H9 (cell line): ENCODE measurements at regions not wholly inside any gene's neighbourhood (a gene's known extent, or its start where the extent isn't known, plus 50 kb on each side); places are given as distances from the start of the nearest gene placed in this dataset.

Source experiments
- DNase-seq: peaks from one replicate; pipeline ENCODE4 v3.0.0-alpha.2; 2017
- H2AFZ ChIP-seq: one replicate; pipeline ENCODE4 v1.6.1; 2013; ENCODE audit warnings: mild to moderate bottlenecking, low read length, control low read depth, moderate library complexity
- H2AK5ac ChIP-seq: 2 replicates; pipeline ENCODE4 v1.6.1; 2013; ENCODE audit warnings: low read length, control low read depth, mixed read lengths; ENCODE audit not compliant: insufficient read length
- H2BK120ac ChIP-seq: one replicate; pipeline ENCODE4 v1.6.1; 2013; ENCODE audit warnings: low read depth, mild to moderate bottlenecking, low read length, control low read depth, inconsistent platforms; ENCODE audit not compliant: poor library complexity, severe bottlenecking
- H2BK12ac ChIP-seq: 2 replicates; pipeline ENCODE4 v1.6.1; 2013; ENCODE audit warnings: low read length, control low read depth, mixed read lengths, low read depth; ENCODE audit not compliant: insufficient read length
- H2BK15ac ChIP-seq: 2 replicates; pipeline ENCODE4 v1.6.1; 2013; ENCODE audit warnings: low read depth, low read length, control low read depth
- H2BK20ac ChIP-seq: one replicate; pipeline ENCODE4 v1.6.1; 2013; ENCODE audit warnings: low read depth, mild to moderate bottlenecking, low read length, control low read depth, inconsistent platforms; ENCODE audit not compliant: poor library complexity, severe bottlenecking
- H2BK5ac ChIP-seq: 2 replicates; pipeline ENCODE4 v1.6.1; 2013; ENCODE audit warnings: low read length, control low read depth, mixed read lengths; ENCODE audit not compliant: insufficient read length
- H3K14ac ChIP-seq: 2 replicates; pipeline ENCODE4 v1.6.1; 2013; ENCODE audit warnings: low read length, control low read depth; ENCODE audit not compliant: insufficient read depth
- H3K18ac ChIP-seq: 2 replicates; pipeline ENCODE4 v1.6.1; 2013; ENCODE audit warnings: low read depth, mild to moderate bottlenecking, mixed read lengths, low read length, control low read depth; ENCODE audit not compliant: insufficient read length
- H3K23ac ChIP-seq: 2 replicates; pipeline ENCODE4 v1.6.1; 2013; ENCODE audit warnings: low read length, control low read depth, mixed read lengths, low read depth; ENCODE audit not compliant: insufficient read length
- H3K23me2 ChIP-seq: 2 replicates; pipeline ENCODE4 v1.6.1; 2013; ENCODE audit warnings: low read depth, mild to moderate bottlenecking, mixed read lengths, low read length, control low read depth; ENCODE audit not compliant: insufficient read length, poor library complexity, severe bottlenecking
- H3K27ac ChIP-seq: 2 replicates; pipeline ENCODE4 v1.5.1; 2013; ENCODE audit warnings: low read length, control low read depth, mixed read lengths, low read depth; ENCODE audit not compliant: insufficient read length
- H3K27me3 ChIP-seq: 2 replicates; pipeline ENCODE4 v1.6.1; 2013; ENCODE audit warnings: low read length, control low read depth, inconsistent platforms; ENCODE audit not compliant: insufficient read depth
- H3K4ac ChIP-seq: 2 replicates; pipeline ENCODE4 v1.6.1; 2013; ENCODE audit warnings: low read depth, mild to moderate bottlenecking, control low read depth, inconsistent platforms, low read length, moderate library complexity
- H3K4me1 ChIP-seq: 2 replicates; pipeline ENCODE4 v1.6.1; 2013; ENCODE audit warnings: low read length, control low read depth, inconsistent platforms; ENCODE audit not compliant: insufficient read depth
- H3K4me2 ChIP-seq: 2 replicates; pipeline ENCODE4 v1.6.1; 2013; ENCODE audit warnings: low read length, control low read depth, mixed read lengths; ENCODE audit not compliant: insufficient read length, insufficient read depth
- H3K56ac ChIP-seq: 2 replicates; pipeline ENCODE4 v1.6.1; 2013; ENCODE audit warnings: low read depth, mild to moderate bottlenecking, mixed read lengths, low read length, control low read depth; ENCODE audit not compliant: insufficient read length
- H3K79me1 ChIP-seq: 2 replicates; pipeline ENCODE4 v1.6.1; 2013; ENCODE audit warnings: low read depth, mild to moderate bottlenecking, moderate library complexity, low read length, control low read depth, inconsistent platforms; ENCODE audit not compliant: insufficient read depth, poor library complexity, severe bottlenecking
- H3K79me2 ChIP-seq: 2 replicates; pipeline ENCODE4 v1.6.1; 2013; ENCODE audit warnings: low read length, control low read depth, inconsistent platforms; ENCODE audit not compliant: insufficient read depth
- H3K9ac ChIP-seq: 2 replicates; pipeline ENCODE4 v1.6.1; 2013; ENCODE audit warnings: low read length, control low read depth, mixed read lengths; ENCODE audit not compliant: insufficient read length; ENCODE audit errors: extremely low read depth
- H3K9me3 ChIP-seq: one replicate; pipeline ENCODE4 v1.6.1; 2013; ENCODE audit warnings: low read depth, low read length, inconsistent platforms; ENCODE audit not compliant: control insufficient read depth
- H3T11ph ChIP-seq: one replicate; pipeline ENCODE4 v1.6.1; 2013; ENCODE audit warnings: mild to moderate bottlenecking, low read length, control low read depth, inconsistent platforms
- H4K20me1 ChIP-seq: one replicate; pipeline ENCODE4 v1.6.1; 2013; ENCODE audit not compliant: control insufficient read depth, insufficient read length, insufficient read depth
- H4K5ac ChIP-seq: 2 replicates; pipeline ENCODE4 v1.6.1; 2013; ENCODE audit warnings: low read depth, mild to moderate bottlenecking, mixed read lengths, low read length, control low read depth; ENCODE audit not compliant: insufficient read length
- H4K8ac ChIP-seq: replicated peaks from 2 replicates; pipeline ENCODE4 v1.6.1; 2013; ENCODE audit warnings: low read length, control low read depth, mixed read lengths, low read depth; ENCODE audit not compliant: insufficient read length
- H4K91ac ChIP-seq: 2 replicates; pipeline ENCODE4 v1.6.1; 2013; ENCODE audit warnings: low read depth, mild to moderate bottlenecking, moderate library complexity, mixed read lengths, low read length, control low read depth; ENCODE audit not compliant: insufficient read length
- H3K27ac Mint-ChIP-seq, 3 experiments: 2 replicates in 2 of 3; 3 replicates in 1 of 3; pipeline ENCODE4 v1.8.0; 2020 to 2021; ENCODE audit warnings: mixed read lengths in 3 of 3, mild to moderate bottlenecking in 1 of 3, moderate library complexity in 1 of 3
- H3K27me3 Mint-ChIP-seq: 2 replicates; pipeline ENCODE4 v1.8.0; 2021; ENCODE audit warnings: low read depth, mild to moderate bottlenecking, moderate library complexity, mixed read lengths
- H3K36me3 Mint-ChIP-seq, 3 experiments: 2 replicates in 2 of 3; 3 replicates in 1 of 3; pipeline ENCODE4 v1.8.0; 2020 to 2021; ENCODE audit warnings: low read depth in 3 of 3, mixed read lengths in 3 of 3; ENCODE audit not compliant: insufficient read depth in 1 of 3
- H3K4me1 Mint-ChIP-seq, 2 experiments: 2 replicates each; pipeline ENCODE4 v1.8.0; 2020; ENCODE audit warnings: mixed read lengths in 2 of 2
- H3K4me3 Mint-ChIP-seq, 2 experiments: 2 replicates in 1 of 2; 3 replicates in 1 of 2; pipeline ENCODE4 v1.8.0; 2020 to 2021; ENCODE audit warnings: mild to moderate bottlenecking in 2 of 2, mixed read lengths in 2 of 2, moderate library complexity in 1 of 2
- H3K9me3 Mint-ChIP-seq, 2 experiments: 2 replicates in 1 of 2; 3 replicates in 1 of 2; pipeline ENCODE4 v1.8.0; 2020; ENCODE audit warnings: mild to moderate bottlenecking in 2 of 2, mixed read lengths in 2 of 2, moderate library complexity in 1 of 2
- CTCF ChIP-seq: fragments of 200-600 bp; sonication (generic); conservative IDR thresholded peaks from 3 replicates; pipeline ENCODE4 v1.8.0; 2021; ENCODE audit warnings: antibody characterized with exemption, mild to moderate bottlenecking
- WGBS: extraction: QIAGEN DNeasy Blood & Tissue Kit; methylation state at CpG from one replicate; pipeline ENCODE4 v1.1.7; 2013; ENCODE audit warnings: missing lambda C conversion rate, low lambda C conversion rate, mixed read lengths; ENCODE audit not compliant: insufficient read length; ENCODE audit errors: extremely low coverage; 5-methylcytosine and 5-hydroxymethylcytosine counted together

GRCh38 chr1:195501118-195501517 lies 1107.1 kb downstream of the KCNT2 start:
- no peak overlapping the region for H4K8ac ChIP-seq
- no CpG with 5 or more reads among the region's 2 CpGs for WGBS
- H3K4ac ChIP-seq = no peak overlapping the region
- no peaks in the 10 kb centered on the region for H3K9me3 ChIP-seq
- no peak overlapping the region for H2BK120ac ChIP-seq
- H3K79me1 ChIP-seq = no peaks in the 10 kb centered on the region
- H3K18ac ChIP-seq = no peak overlapping the region
- H3K4me2 ChIP-seq = no peak overlapping the region
- H3K79me2 ChIP-seq = no peaks in the 10 kb centered on the region
- no peak for DNase-seq
- no peak overlapping the region for H3K9ac ChIP-seq
- no peak overlapping the region for H2BK20ac ChIP-seq
- no peaks in the 10 kb centered on the region for H3K4me1 ChIP-seq
- no peaks in the 10 kb centered on the region for H3K27me3 ChIP-seq
- H3K4me3 Mint-ChIP-seq = no peak overlapping the region
- H2AK5ac ChIP-seq = no peak overlapping the region
- no peaks in the 10 kb centered on the region for H4K20me1 ChIP-seq
- H3K56ac ChIP-seq = no peak overlapping the region
- H3K9me3 Mint-ChIP-seq = peaks cover 10 to 15% of the 10 kb centered on the region in 2 experiments; a peak in 4 of 5 replicates
- H3K4me1 Mint-ChIP-seq = no peaks in the 10 kb centered on the region
- no peak overlapping the region for H4K5ac ChIP-seq
- H3K27ac ChIP-seq = no peak overlapping the region
- no peak overlapping the region for H3T11ph ChIP-seq
- no peak overlapping the region for H2BK15ac ChIP-seq
- H2AFZ ChIP-seq = no peak overlapping the region
- no peak overlapping the region for H2BK5ac ChIP-seq
- no peak overlapping the region for H2BK12ac ChIP-seq
- H3K27ac Mint-ChIP-seq = no peak overlapping the region
- no peaks in the 10 kb centered on the region for H3K23me2 ChIP-seq
- TF ChIP-seq CTCF = no peak
- H3K27me3 Mint-ChIP-seq = no peaks in the 10 kb centered on the region
- H3K23ac ChIP-seq = no peak overlapping the region
- H3K36me3 Mint-ChIP-seq = peaks cover 0 to 11% (median 0%) of the 10 kb centered on the region in 3 experiments; a peak in 4 of 7 replicates
- H4K91ac ChIP-seq = no peak overlapping the region
- no peak overlapping the region for H3K14ac ChIP-seq
